Activated CD8-positive, alpha-beta T cell treated with anti-CD3 and anti-CD28 coated beads for 36 hours (primary cell): ENCODE measurements at regions not wholly inside any gene's neighbourhood (a gene's known extent, or its start where the extent isn't known, plus 50 kb on each side); places are given as distances from the start of the nearest gene placed in this dataset.

Experiments
- ATAC-seq: fragments of 200-7000 bp; cut with Tn5 transposase; one replicate; pipeline ENCODE4 v1.10.0; 2021; ENCODE audit warnings: mild to moderate bottlenecking, moderate library complexity
- CTCF ChIA-PET: fragments of 350-600 bp; sonication (Branson Sonifier 250); formaldehyde crosslinking; loops from one replicate; lab custom pipeline; 2021; ENCODE audit warnings: antibody characterized with exemption; lab: Charles Lee
- POLR2A ChIA-PET: fragments of 350-600 bp; sonication (Branson Sonifier 250); formaldehyde crosslinking; loops from one replicate; lab custom pipeline; 2021; ENCODE audit warnings: antibody characterized with exemption; lab: Charles Lee
- DNase-seq: peaks from one replicate; pipeline ENCODE4 v3.0.0-alpha.2; 2020
- H3K27ac Mint-ChIP-seq: one replicate; pipeline ENCODE4 v1.8.0; 2021; ENCODE audit warnings: mild to moderate bottlenecking, mixed read lengths
- H3K27me3 Mint-ChIP-seq: one replicate; pipeline ENCODE4 v1.8.0; 2021; ENCODE audit warnings: mixed read lengths
- H3K36me3 Mint-ChIP-seq: one replicate; pipeline ENCODE4 v1.8.0; 2021; ENCODE audit warnings: low read depth, mixed read lengths
- H3K4me1 Mint-ChIP-seq: one replicate; pipeline ENCODE4 v1.8.0; 2021; ENCODE audit warnings: low read depth, mixed read lengths
- H3K4me3 Mint-ChIP-seq: one replicate; pipeline ENCODE4 v1.8.0; 2021; ENCODE audit warnings: mild to moderate bottlenecking, moderate library complexity, mixed read lengths
- H3K9me3 Mint-ChIP-seq: one replicate; pipeline ENCODE4 v1.8.0; 2021; ENCODE audit warnings: mixed read lengths
- intact Hi-C: fragments of 100-400 bp; cut with micrococcal nuclease; formaldehyde crosslinking; loops from one replicate; pipeline ENCODE4 v1.10.0; 2022
- TF ChIP-seq, protein P1 (sequence below): fragments of 200-600 bp; IDR thresholded peaks from one replicate; pipeline ENCODE4 v1.8.0; 2022; ENCODE audit warnings: antibody characterized with exemption, mild to moderate bottlenecking

DNA sequence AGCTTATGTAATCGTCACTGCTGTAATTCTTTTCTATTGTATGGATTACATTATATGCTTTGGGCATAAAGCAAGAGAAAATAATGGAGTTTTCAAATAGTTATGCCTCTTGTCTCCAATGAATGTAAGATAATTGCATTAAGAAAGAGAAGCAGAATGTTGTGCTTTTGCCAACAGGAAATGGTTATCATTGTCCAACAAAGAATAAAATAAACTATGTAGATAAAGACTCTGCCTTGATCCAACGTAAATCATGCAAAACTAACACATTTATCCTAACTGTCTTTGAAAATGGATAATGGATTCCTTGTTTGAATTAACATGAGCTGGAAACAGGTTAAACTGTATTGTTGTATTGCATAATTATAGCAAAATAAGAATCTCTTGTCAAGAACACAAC lies 1709.0 kb downstream of the PCDH7 start:
- ATAC-seq (no peak), DNase-seq (no peak)
- CTCF ChIA-PET, result no interaction called here
- Mint-ChIP-seq H3K27ac (no peak overlapping the region), H3K27me3 (no peaks in the 10 kb centered on the region), H3K4me1 (no peaks in the 10 kb centered on the region), H3K9me3 (peaks cover 24% of the 10 kb centered on the region), H3K4me3 (no peak overlapping the region), H3K36me3 (no peaks in the 10 kb centered on the region)
- intact Hi-C loops, result no loop called here
- POLR2A ChIA-PET, result no interaction called here
- TF ChIP-seq, protein P1, sequence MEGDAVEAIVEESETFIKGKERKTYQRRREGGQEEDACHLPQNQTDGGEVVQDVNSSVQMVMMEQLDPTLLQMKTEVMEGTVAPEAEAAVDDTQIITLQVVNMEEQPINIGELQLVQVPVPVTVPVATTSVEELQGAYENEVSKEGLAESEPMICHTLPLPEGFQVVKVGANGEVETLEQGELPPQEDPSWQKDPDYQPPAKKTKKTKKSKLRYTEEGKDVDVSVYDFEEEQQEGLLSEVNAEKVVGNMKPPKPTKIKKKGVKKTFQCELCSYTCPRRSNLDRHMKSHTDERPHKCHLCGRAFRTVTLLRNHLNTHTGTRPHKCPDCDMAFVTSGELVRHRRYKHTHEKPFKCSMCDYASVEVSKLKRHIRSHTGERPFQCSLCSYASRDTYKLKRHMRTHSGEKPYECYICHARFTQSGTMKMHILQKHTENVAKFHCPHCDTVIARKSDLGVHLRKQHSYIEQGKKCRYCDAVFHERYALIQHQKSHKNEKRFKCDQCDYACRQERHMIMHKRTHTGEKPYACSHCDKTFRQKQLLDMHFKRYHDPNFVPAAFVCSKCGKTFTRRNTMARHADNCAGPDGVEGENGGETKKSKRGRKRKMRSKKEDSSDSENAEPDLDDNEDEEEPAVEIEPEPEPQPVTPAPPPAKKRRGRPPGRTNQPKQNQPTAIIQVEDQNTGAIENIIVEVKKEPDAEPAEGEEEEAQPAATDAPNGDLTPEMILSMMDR, result no peak

DNA sequence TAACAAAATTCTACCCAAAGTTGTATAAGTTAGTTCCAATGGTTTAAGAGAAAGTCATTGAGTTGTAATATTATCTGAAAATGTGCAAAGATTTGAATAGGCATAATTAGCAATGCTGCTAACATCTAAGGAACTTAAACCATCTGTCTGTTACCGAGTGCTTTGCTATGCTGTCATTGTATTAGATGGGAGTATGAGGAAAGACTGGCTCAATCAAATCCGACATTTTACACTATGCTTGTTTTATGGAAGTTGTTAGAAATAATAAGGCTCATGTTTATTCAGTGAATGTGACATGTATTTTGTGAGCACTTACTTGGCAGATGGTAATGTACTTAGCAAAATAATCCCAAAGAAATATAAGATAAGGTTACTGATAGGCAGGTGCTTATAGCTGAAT lies 1715.1 kb downstream of the PCDH7 start:
- H3K4me3 Mint-ChIP-seq, result no peak overlapping the region
- intact Hi-C loops, result no loop called here
- H3K36me3 Mint-ChIP-seq, result no peaks in the 10 kb centered on the region
- no peak for ATAC-seq
- peaks cover 24% of the 10 kb centered on the region for H3K9me3 Mint-ChIP-seq
- H3K27me3 Mint-ChIP-seq, result no peaks in the 10 kb centered on the region
- CTCF ChIA-PET, result no interaction called here
- H3K4me1 Mint-ChIP-seq, result no peaks in the 10 kb centered on the region
- TF ChIP-seq, protein P1, result no peak
- no peak overlapping the region for H3K27ac Mint-ChIP-seq
- POLR2A ChIA-PET, result no interaction called here
- DNase-seq, result no peak

DNA sequence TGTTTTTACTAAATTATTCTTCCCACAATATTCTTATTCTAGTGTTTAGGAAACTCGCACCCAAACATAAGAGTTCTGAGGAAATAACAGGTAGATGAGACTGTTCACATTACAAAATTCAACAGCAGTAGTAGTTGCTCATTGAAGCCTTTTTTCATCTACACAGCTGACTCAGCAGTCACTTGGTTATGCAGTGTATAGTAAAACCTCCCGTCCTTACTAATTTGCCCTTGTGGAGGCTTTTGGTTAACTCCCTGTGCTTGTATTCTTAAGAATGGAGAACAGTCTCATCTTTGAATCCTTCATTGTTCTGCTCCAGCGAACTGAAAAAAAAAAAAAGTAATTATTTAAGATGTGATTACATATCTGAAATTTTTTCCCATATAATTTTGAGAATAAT lies 1716.6 kb downstream of the PCDH7 start:
- no peak overlapping the region for H3K4me3 Mint-ChIP-seq

DNA sequence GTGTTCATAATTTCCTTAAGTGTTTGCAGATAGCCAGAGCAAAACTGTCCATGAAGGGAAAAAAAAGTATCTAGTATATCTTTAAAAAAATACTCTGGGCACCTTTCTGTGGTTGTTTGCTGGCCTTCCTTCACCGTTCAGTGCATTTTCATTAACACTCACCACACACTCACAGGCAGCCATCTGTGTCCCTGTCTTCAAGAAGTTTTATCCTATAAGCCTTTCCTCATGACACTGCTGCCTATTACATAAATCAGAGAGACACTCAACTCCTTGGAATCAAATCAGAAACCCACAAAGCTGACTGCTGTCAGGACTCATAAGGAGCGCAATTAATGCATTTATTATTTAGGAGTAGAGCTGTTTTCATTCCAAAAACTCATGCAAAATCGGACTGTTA lies 1720.2 kb downstream of the PCDH7 start:
- CTCF ChIA-PET, result no interaction called here
- POLR2A ChIA-PET, result no interaction called here
- intact Hi-C loops, result no loop called here
- no peaks in the 10 kb centered on the region for H3K4me1 Mint-ChIP-seq
- H3K36me3 Mint-ChIP-seq, result no peaks in the 10 kb centered on the region
- no peak overlapping the region for H3K4me3 Mint-ChIP-seq
- ATAC-seq, result no peak
- DNase-seq, result no peak
- no peak overlapping the region for H3K27ac Mint-ChIP-seq
- peaks cover 7% of the 10 kb centered on the region for H3K9me3 Mint-ChIP-seq
- TF ChIP-seq, protein P1, result no peak
- H3K27me3 Mint-ChIP-seq, result no peaks in the 10 kb centered on the region

More for the DNA sequence above, 1716.6 kb downstream of the PCDH7 start:
- intact Hi-C loops, result no loop called here
- ATAC-seq (no peak), DNase-seq (no peak)
- H3K9me3 Mint-ChIP-seq, result peaks cover 19% of the 10 kb centered on the region
- no peaks in the 10 kb centered on the region for H3K4me1 Mint-ChIP-seq
- no peak overlapping the region for H3K27ac Mint-ChIP-seq
- ChIA-PET POLR2A (no interaction called here), CTCF (no interaction called here)
- TF ChIP-seq, protein P1, result no peak
- H3K36me3 Mint-ChIP-seq, result no peaks in the 10 kb centered on the region
- H3K27me3 Mint-ChIP-seq, result no peaks in the 10 kb centered on the region

DNA sequence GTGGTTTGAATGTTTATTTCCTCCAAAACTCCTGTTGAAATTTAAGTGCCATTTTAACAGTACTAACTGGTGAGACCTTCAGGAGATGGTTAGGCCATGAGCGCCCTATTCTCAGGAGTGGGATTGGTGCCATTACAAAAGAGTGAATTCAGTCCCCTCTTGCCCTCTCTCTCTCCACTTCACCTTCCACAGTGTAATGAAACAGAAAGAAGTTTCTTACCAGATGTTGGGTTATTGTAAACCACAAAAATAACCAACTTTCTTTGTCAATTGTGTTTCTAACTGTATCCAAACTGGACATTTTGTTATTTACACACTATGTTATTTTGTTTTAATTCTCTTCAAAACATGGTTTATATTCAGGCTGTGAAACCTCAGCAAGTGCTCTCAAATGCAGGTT lies 1734.3 kb downstream of the PCDH7 start:
- Mint-ChIP-seq H3K27ac (no peak overlapping the region), H3K27me3 (no peaks in the 10 kb centered on the region), H3K9me3 (peaks cover 3% of the 10 kb centered on the region), H3K36me3 (no peaks in the 10 kb centered on the region), H3K4me1 (no peaks in the 10 kb centered on the region), H3K4me3 (no peak overlapping the region)
- CTCF ChIA-PET, result no interaction called here
- intact Hi-C loops, result no loop called here
- TF ChIP-seq, protein P1, result no peak
- POLR2A ChIA-PET, result no interaction called here
- no peak for DNase-seq
- ATAC-seq, result no peak
